Neural cell (in vitro differentiated cells): ENCODE measurements at regions not wholly inside any gene's neighbourhood (a gene's known extent, or its start where the extent isn't known, plus 50 kb on each side); places are given as distances from the start of the nearest gene placed in this dataset.

Experiments used
- EP300 ChIP-seq: fragments of 450-650 bp; conservative IDR thresholded peaks from 2 replicates; pipeline ENCODE4 v1.6.1; 2014; ENCODE audit warnings: antibody characterized with exemption, mild to moderate bottlenecking, moderate library complexity; ENCODE audit not compliant: poor library complexity, severe bottlenecking
- EZH2 ChIP-seq: fragments of 200-600, 300-800 bp; shearing (Covaris generic), sonication (generic); IDR thresholded peaks from 2 replicates; pipeline ENCODE4 v1.6.1; 2014; ENCODE audit warnings: antibody characterized with exemption, low read length, borderline replicate concordance, mild to moderate bottlenecking; ENCODE audit not compliant: insufficient read depth, poor library complexity, severe bottlenecking
- POLR2AphosphoS5 ChIP-seq: IDR thresholded peaks from 2 replicates; pipeline ENCODE4 v1.6.1; 2012
- TAF1 ChIP-seq: IDR thresholded peaks from 2 replicates; pipeline ENCODE4 v1.6.1; 2012; ENCODE audit warnings: low read depth
- TF ChIP-seq, protein P1 (sequence below): fragments of 450-650 bp; IDR thresholded peaks from 2 replicates; pipeline ENCODE4 v1.5.1; 2014; ENCODE audit warnings: antibody characterized with exemption, mild to moderate bottlenecking, moderate library complexity; ENCODE audit not compliant: poor library complexity, severe bottlenecking

- TF ChIP-seq, protein P1, sequence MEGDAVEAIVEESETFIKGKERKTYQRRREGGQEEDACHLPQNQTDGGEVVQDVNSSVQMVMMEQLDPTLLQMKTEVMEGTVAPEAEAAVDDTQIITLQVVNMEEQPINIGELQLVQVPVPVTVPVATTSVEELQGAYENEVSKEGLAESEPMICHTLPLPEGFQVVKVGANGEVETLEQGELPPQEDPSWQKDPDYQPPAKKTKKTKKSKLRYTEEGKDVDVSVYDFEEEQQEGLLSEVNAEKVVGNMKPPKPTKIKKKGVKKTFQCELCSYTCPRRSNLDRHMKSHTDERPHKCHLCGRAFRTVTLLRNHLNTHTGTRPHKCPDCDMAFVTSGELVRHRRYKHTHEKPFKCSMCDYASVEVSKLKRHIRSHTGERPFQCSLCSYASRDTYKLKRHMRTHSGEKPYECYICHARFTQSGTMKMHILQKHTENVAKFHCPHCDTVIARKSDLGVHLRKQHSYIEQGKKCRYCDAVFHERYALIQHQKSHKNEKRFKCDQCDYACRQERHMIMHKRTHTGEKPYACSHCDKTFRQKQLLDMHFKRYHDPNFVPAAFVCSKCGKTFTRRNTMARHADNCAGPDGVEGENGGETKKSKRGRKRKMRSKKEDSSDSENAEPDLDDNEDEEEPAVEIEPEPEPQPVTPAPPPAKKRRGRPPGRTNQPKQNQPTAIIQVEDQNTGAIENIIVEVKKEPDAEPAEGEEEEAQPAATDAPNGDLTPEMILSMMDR: no peak
- no peak for TF ChIP-seq POLR2AphosphoS5
- TF ChIP-seq EP300: no peak
- TF ChIP-seq TAF1: no peak
- no peak for TF ChIP-seq EZH2
These were observed 194.5 kb downstream of the TBX18 start for GRCh38 chr6:84569882-84570281.
